ENCODE measurements at regions not wholly inside any gene's neighbourhood (a gene's known extent, or its start where the extent isn't known, plus 50 kb on each side); places are given as distances from the start of the nearest gene placed in this dataset.
"Not testable (repeated sequence)": the region's sequence is repeated elsewhere in the genome, so short reads cannot be mapped to it uniquely, and the experiment has no call there.

GRCh38 chr5:174610968-174611367 is 113.4 kb upstream of the MSX2 start:
- DNase-seq: no peak

- no peak for DNase-seq
Measured at GRCh38 chr5:174612686-174613085, 111.7 kb upstream of the MSX2 start.

- DNase-seq: no peak
Measured at GRCh38 chr5:174614500-174615135, 109.8 kb upstream of the MSX2 start.

- DNase-seq: no peak
Measured at GRCh38 chr5:174616036-174616435, 108.3 kb upstream of the MSX2 start.

- no peak for DNase-seq
Measured at GRCh38 chr5:174617285-174617684, 107.1 kb upstream of the MSX2 start.

- DNase-seq: no peak
Measured at GRCh38 chr5:174617910-174618309, 106.5 kb upstream of the MSX2 start.

GRCh38 chr5:174618589-174618988 is 105.8 kb upstream of the MSX2 start:
- DNase-seq: no peak

- no peak for DNase-seq
Measured at GRCh38 chr5:174622067-174622466, 102.3 kb upstream of the MSX2 start.

- DNase-seq: no peak
Measured at GRCh38 chr5:174623018-174623417, 101.4 kb upstream of the MSX2 start.

- DNase-seq: no peak
Measured at GRCh38 chr5:174623433-174624019, 100.9 kb upstream of the MSX2 start.

GRCh38 chr5:174624733-174625522 is 99.5 kb upstream of the MSX2 start:
- no peak for DNase-seq

- no peak for DNase-seq
Measured at GRCh38 chr5:174625591-174626350, 98.6 kb upstream of the MSX2 start.

- DNase-seq: no peak
Measured at GRCh38 chr5:174626369-174626920, 97.9 kb upstream of the MSX2 start.

GRCh38 chr5:174636094-174636493 is 88.3 kb upstream of the MSX2 start:
- no peak for DNase-seq

- no peak for DNase-seq
Measured at GRCh38 chr5:174642816-174643405, 81.5 kb upstream of the MSX2 start.

GRCh38 chr5:174644436-174644835 is 79.9 kb upstream of the MSX2 start:
- no peak for DNase-seq

- DNase-seq: no peak
Measured at GRCh38 chr5:174644923-174645322, 79.5 kb upstream of the MSX2 start.

- no peak for DNase-seq
Measured at GRCh38 chr5:174645677-174646076, 78.7 kb upstream of the MSX2 start.

GRCh38 chr5:174648618-174649017 is 75.8 kb upstream of the MSX2 start:
- DNase-seq: not testable (repeated sequence)

GRCh38 chr5:174649391-174649790 is 75.0 kb upstream of the MSX2 start:
- no peak for DNase-seq

- DNase-seq: no peak
Measured at GRCh38 chr5:174654442-174654841, 69.9 kb upstream of the MSX2 start.

- DNase-seq: no peak
Measured at GRCh38 chr5:174655351-174655750, 69.0 kb upstream of the MSX2 start.
